Fibroblast of mammary gland (primary cell): ENCODE measurements at regions not wholly inside any gene's neighbourhood (a gene's known extent, or its start where the extent isn't known, plus 50 kb on each side); places are given as distances from the start of the nearest gene placed in this dataset.

ENCODE experiments used
- DNase-seq: peaks from one replicate; pipeline ENCODE4 v3.0.0-alpha.2; 2010; ENCODE audit warnings: low read depth
- H3K4me3 ChIP-seq: 2 replicates; pipeline ENCODE4 v1.5.1; 2011; ENCODE audit warnings: low read depth, mild to moderate bottlenecking, low read length, moderate library complexity; ENCODE audit not compliant: control insufficient read depth
- TF ChIP-seq, protein P1 (sequence below): conservative IDR thresholded peaks from 2 replicates; pipeline ENCODE4 v1.5.1; 2011; ENCODE audit warnings: low read depth, low read length, inconsistent platforms; ENCODE audit not compliant: control insufficient read depth, insufficient read depth

DNA sequence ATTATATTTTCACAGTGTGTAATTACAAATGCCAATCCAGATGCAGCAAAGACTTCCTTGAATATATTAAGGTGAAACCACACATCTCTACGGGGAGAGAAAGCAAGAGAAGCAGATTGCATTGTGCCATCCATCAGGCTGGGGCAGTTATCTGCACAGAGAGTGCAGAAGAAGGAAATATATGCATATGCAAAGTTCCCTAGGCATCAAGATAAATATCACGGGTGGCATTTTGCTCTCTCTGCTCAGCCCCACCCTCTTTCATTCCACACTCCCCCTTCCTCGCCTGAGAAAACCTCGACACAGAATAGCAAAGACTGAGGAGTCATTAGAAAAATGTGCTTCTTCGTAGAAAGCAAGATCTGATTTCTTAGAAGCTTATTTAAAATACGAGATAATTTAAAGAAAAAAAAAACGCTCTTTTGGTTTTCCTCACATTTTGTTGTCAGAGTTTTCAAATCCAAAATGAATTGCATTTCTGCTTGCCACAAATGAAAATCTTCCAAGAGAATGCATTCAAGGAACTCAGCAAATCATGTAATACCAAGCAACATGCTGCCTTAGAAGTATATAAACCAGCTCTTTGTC, 283.2 kb upstream of the LMCD1 start:
- H3K4me3 ChIP-seq: no peak overlapping the region
- TF ChIP-seq, protein P1, sequence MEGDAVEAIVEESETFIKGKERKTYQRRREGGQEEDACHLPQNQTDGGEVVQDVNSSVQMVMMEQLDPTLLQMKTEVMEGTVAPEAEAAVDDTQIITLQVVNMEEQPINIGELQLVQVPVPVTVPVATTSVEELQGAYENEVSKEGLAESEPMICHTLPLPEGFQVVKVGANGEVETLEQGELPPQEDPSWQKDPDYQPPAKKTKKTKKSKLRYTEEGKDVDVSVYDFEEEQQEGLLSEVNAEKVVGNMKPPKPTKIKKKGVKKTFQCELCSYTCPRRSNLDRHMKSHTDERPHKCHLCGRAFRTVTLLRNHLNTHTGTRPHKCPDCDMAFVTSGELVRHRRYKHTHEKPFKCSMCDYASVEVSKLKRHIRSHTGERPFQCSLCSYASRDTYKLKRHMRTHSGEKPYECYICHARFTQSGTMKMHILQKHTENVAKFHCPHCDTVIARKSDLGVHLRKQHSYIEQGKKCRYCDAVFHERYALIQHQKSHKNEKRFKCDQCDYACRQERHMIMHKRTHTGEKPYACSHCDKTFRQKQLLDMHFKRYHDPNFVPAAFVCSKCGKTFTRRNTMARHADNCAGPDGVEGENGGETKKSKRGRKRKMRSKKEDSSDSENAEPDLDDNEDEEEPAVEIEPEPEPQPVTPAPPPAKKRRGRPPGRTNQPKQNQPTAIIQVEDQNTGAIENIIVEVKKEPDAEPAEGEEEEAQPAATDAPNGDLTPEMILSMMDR: no peak
- DNase-seq: no peak

DNA sequence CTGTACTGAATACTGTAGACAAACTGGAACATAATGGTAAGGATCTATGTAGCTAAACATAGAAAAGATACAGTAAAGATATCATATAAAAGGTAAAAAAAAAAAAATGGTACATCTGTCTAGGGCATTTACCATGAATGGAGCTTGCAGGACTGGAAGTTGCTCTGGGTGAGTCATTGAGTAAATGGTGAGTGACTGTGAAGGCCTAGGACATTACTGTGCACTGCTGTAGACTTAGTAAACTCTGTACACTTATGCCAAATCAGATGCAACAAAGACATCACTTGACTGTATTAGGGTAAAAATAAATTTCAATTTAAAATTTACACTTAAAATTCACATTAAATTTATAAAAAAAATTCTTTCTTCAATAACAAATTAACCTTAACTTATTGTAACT, 281.3 kb upstream of the LMCD1 start:
- TF ChIP-seq, protein P1: no peak
- H3K4me3 ChIP-seq: no peak overlapping the region
- peak; percentile 14 for DNase-seq

DNA sequence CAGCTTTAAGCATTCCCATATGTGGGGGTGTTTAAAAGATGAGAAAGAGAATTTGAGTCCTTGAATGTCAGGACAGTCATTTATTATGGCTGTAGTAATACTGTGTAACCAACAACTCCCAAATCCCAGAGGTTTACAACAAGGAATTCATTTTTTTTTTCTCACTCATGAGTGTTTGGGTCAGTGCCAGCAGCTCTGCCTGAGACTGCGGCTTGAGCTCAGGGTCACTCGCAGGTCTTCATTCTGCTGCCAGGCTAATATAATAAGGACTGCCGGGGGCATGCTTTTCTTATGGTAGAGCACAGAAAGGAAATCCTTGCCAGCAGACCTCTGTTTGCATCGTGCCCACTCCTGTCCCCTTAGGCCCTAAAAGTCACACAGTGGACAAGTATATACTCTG, 277.9 kb upstream of the LMCD1 start:
- no peak overlapping the region for H3K4me3 ChIP-seq
- peak; percentile 33 for DNase-seq

DNA sequence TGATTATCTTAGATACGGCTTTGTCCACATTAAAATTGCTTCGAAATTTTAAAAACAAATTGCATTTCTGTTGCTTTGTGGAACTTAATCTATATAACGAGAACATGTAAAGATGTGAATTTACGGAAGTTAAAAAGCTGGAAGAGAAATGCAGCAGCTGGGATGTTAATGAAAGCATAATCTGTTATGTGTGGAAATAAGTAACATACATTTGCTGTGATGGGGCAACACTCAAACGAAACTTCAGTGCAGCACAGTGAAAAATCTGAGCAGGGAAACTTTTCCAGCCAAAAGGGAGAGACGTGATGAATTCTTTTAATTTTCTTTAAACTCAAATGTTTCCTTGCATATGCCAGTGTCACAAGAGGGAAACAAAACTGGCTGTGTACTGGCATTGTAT, 276.7 kb upstream of the LMCD1 start:
- DNase-seq: no peak
- TF ChIP-seq, protein P1: no peak
- H3K4me3 ChIP-seq: no peak overlapping the region

More for the DNA sequence above, 277.9 kb upstream of the LMCD1 start:
- TF ChIP-seq, protein P1: no peak

DNA sequence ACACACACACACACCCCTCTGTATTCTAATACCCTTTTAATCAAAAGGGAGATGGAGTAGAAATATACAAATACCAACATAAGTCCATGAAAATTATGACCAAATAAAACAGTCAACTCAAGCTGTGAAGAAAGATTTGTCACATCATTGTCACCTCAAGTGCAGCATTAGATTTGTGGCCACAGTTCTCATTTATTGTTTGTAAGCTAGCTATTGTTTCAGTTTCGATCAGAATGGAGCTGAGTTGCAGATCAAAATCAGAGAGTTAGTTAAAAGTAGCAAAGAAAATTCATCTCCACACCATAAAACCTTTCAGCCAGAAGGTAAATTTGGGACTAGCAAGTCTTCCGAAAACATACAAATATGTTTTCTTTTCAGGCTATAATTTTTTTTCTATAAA, 267.7 kb upstream of the LMCD1 start:
- no peak for DNase-seq
- TF ChIP-seq, protein P1: no peak
- no peak overlapping the region for H3K4me3 ChIP-seq

DNA sequence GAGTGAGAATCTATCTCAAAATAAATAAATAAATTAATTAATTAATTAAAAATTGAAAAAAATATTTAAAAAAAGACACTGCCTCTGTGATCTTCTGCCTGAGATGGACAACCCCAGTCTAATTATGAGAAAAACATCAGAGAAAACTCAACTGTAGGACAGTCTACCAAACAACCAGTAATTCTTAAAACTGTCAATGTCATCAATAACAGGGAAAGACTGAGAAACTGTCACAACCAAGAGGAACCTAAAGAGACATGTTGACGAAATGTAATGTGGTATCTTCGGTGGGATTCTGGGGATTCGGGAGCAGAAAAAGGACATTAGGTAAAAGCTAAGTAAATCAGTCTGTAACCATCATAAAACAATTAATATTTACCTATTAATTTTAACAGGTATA, 265.4 kb upstream of the LMCD1 start:
- TF ChIP-seq, protein P1: no peak
- H3K4me3 ChIP-seq: no peak overlapping the region
- DNase-seq: no peak

DNA sequence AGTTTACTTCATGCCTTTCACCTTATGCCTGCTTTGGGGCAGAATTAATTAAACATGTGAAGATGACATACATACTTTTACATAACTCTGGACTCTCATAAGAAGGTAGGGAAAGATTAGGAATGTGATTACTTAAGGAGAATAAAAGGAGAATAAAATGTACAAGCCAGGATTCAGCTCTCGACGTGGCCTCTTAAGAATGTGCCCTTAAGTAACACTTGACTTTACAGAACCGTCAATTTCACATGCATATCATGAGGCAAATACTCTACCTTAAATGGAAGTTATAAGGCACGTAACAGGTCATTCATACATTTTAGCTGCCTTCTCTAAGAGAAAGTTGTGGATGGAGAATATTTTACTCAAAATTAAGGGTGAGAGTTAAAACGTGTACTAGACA, 263.7 kb upstream of the LMCD1 start:
- TF ChIP-seq, protein P1: no peak

More for the DNA sequence above, 263.7 kb upstream of the LMCD1 start:
- no peak overlapping the region for H3K4me3 ChIP-seq
- no peak for DNase-seq
